ENCODE measurements at regions not wholly inside any gene's neighbourhood (a gene's known extent, or its start where the extent isn't known, plus 50 kb on each side); places are given as distances from the start of the nearest gene placed in this dataset.

GRCh38 chr5:54720341-54720740 is 202.8 kb downstream of the SNX18 start:
- H3K27me3 ChIP-seq (ENCODE audit: insufficient read depth, low read length, poor library complexity, severe bottlenecking): no peaks in the 10 kb centered on the region
- H2AFZ ChIP-seq (ENCODE audit: low read length): no peak overlapping the region
- H3K79me2 ChIP-seq (ENCODE audit: insufficient read depth, low read length): no peaks in the 10 kb centered on the region
- no peaks in the 10 kb centered on the region for H3F3A ChIP-seq (ENCODE audit: low read depth)
- H3K9me2 ChIP-seq (replicated peaks; ENCODE audit: low read depth, low read length): no peaks in the 10 kb centered on the region
- H3K4me3 ChIP-seq (ENCODE audit: low read length, poor library complexity, severe bottlenecking): no peak overlapping the region
- H3K36me3 ChIP-seq (ENCODE audit: insufficient read depth, low read length): no peaks in the 10 kb centered on the region
- no peak overlapping the region for H3K4me2 ChIP-seq (ENCODE audit: low read depth, low read length, poor library complexity, severe bottlenecking)
- peaks cover 4% of the 10 kb centered on the region for H3K4me1 ChIP-seq (ENCODE audit: insufficient read depth, low read length, poor library complexity, severe bottlenecking)
- no peaks in the 10 kb centered on the region for H3K9me3 ChIP-seq (ENCODE audit: insufficient read depth, low read depth, low read length)
- no peak for TF ChIP-seq EZH2phosphoT487 (IDR thresholded peaks at IDR 0.05; ENCODE audit: borderline replicate concordance)
- no peak for TF ChIP-seq CTCF (conservative IDR thresholded peaks at IDR 0.05; ENCODE audit: low read length)
- H3K9ac ChIP-seq (ENCODE audit: low read depth, low read length, poor library complexity, severe bottlenecking): no peak overlapping the region
- H4K20me1 ChIP-seq (ENCODE audit: insufficient read depth, low read length, poor library complexity, severe bottlenecking): no peaks in the 10 kb centered on the region

DNA sequence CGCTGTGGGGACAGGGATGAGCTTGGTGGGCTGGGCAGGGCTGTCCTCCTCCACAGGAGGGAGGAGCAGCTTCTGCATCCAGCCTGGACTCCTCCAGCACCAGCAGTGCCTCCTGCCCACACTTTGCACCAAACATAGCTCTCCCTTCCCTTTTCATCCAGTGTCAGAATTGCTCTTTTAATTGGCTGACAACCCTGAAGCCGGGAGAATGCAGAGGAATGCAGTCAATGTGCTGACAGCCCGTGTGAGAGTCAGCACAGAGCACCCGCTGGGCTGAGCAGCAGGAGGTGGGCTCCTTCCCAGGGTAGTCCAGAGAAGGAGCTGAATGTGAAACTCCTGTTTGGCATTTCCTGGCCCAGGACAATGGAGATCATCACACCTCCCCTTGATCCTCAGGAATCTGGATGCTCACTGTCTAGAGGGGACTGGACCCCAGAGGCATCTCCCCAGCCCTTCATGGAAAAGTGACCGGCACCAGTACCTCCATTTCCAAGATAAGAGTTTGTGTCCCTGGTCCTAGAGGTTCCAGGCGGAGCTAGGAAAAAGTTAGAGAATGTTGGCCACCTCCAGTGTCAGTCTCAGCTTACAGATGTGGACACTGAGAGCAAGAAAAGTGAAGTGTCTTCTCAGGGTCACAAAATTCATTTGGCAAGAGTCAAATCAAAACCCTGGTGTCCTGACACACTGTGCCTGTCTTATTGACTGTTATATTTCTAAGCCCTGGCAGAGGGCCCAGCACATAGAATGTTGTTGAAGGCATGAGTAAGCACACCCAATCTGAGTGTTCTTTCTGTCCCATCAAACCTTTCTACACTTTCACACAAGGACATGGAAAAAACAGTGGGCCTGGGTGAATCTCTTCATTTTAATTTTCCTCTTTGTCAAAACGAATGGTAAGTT is 202.1 kb downstream of the SNX18 start:
- Histone ChIP-seq H3K9me3 (ENCODE audit: insufficient read depth, low read depth, low read length) (no peaks in the 10 kb centered on the region), H3K36me3 (ENCODE audit: insufficient read depth, low read length) (no peaks in the 10 kb centered on the region), H3K4me3 (ENCODE audit: low read length, poor library complexity, severe bottlenecking) (no peak overlapping the region), H3K79me2 (ENCODE audit: insufficient read depth, low read length) (no peaks in the 10 kb centered on the region), H3F3A (ENCODE audit: low read depth) (no peaks in the 10 kb centered on the region), H3K4me2 (ENCODE audit: low read depth, low read length, poor library complexity, severe bottlenecking) (no peak overlapping the region), H3K27me3 (ENCODE audit: insufficient read depth, low read length, poor library complexity, severe bottlenecking) (no peaks in the 10 kb centered on the region), H4K20me1 (ENCODE audit: insufficient read depth, low read length, poor library complexity, severe bottlenecking) (no peaks in the 10 kb centered on the region), H3K4me1 (ENCODE audit: insufficient read depth, low read length, poor library complexity, severe bottlenecking) (peaks cover 4% of the 10 kb centered on the region), H3K9ac (ENCODE audit: low read depth, low read length, poor library complexity, severe bottlenecking) (no peak overlapping the region), H2AFZ (ENCODE audit: low read length) (no peak overlapping the region), H3K9me2 (replicated peaks; ENCODE audit: low read depth, low read length) (no peaks in the 10 kb centered on the region)
- TF ChIP-seq EZH2phosphoT487 (IDR thresholded peaks at IDR 0.05; ENCODE audit: borderline replicate concordance): no peak
- no peak for TF ChIP-seq CTCF (conservative IDR thresholded peaks at IDR 0.05; ENCODE audit: low read length)

- H4K20me1 ChIP-seq (ENCODE audit: insufficient read depth, low read length, poor library complexity, severe bottlenecking): no peaks in the 10 kb centered on the region
- no peaks in the 10 kb centered on the region for H3K9me3 ChIP-seq (ENCODE audit: insufficient read depth, low read depth, low read length)
- no peaks in the 10 kb centered on the region for H3K79me2 ChIP-seq (ENCODE audit: insufficient read depth, low read length)
- H3F3A ChIP-seq (ENCODE audit: low read depth): no peaks in the 10 kb centered on the region
- no peak overlapping the region for H3K4me3 ChIP-seq (ENCODE audit: low read length, poor library complexity, severe bottlenecking)
- H3K9me2 ChIP-seq (replicated peaks; ENCODE audit: low read depth, low read length): no peaks in the 10 kb centered on the region
- H2AFZ ChIP-seq (ENCODE audit: low read length): no peak overlapping the region
- H3K27me3 ChIP-seq (ENCODE audit: insufficient read depth, low read length, poor library complexity, severe bottlenecking): no peaks in the 10 kb centered on the region
- H3K4me1 ChIP-seq (ENCODE audit: insufficient read depth, low read length, poor library complexity, severe bottlenecking): peaks cover 4% of the 10 kb centered on the region
- H3K4me2 ChIP-seq (ENCODE audit: low read depth, low read length, poor library complexity, severe bottlenecking): no peak overlapping the region
- no peak overlapping the region for H3K9ac ChIP-seq (ENCODE audit: low read depth, low read length, poor library complexity, severe bottlenecking)
- H3K36me3 ChIP-seq (ENCODE audit: insufficient read depth, low read length): no peaks in the 10 kb centered on the region
- TF ChIP-seq CTCF (conservative IDR thresholded peaks at IDR 0.05; ENCODE audit: low read length) (no peak), EZH2phosphoT487 (IDR thresholded peaks at IDR 0.05; ENCODE audit: borderline replicate concordance) (no peak)
Observed at GRCh38 chr5:54718656-54719055, 201.1 kb downstream of the SNX18 start.

Data from Loucy (cell line).